GM19372 (cell line): ENCODE measurements at regions not wholly inside any gene's neighbourhood (a gene's known extent, or its start where the extent isn't known, plus 50 kb on each side); places are given as distances from the start of the nearest gene placed in this dataset.
"Not testable (repeated sequence)": the region's sequence is repeated elsewhere in the genome, so short reads cannot be mapped to it uniquely, and the experiment has no call there.

ENCODE experiments used
- ATAC-seq: cut with Tn5 transposase; IDR thresholded peaks from one replicate; pipeline ENCODE4 v1.9.1; 2021; ENCODE audit warnings: mild to moderate bottlenecking, low read depth, moderate library complexity; ENCODE audit not compliant: unreplicated experiment

GRCh38 chr12:105622220-105622619 lies 291.7 kb downstream of the C12orf75 start:
- no peak for ATAC-seq

GRCh38 chr12:105622846-105623736 lies 292.6 kb downstream of the C12orf75 start:
- ATAC-seq, result no peak

GRCh38 chr12:105626653-105627052 lies 296.2 kb downstream of the C12orf75 start:
- no peak for ATAC-seq

- ATAC-seq, result no peak
Measured at GRCh38 chr12:105637470-105637869, 307.0 kb downstream of the C12orf75 start.

- no peak for ATAC-seq
Measured at GRCh38 chr12:105640761-105641160, 310.3 kb downstream of the C12orf75 start.

- ATAC-seq, result no peak
Measured at GRCh38 chr12:105641749-105642148, 311.3 kb downstream of the C12orf75 start.

GRCh38 chr12:105644770-105645169 lies 314.3 kb downstream of the C12orf75 start:
- no peak for ATAC-seq

GRCh38 chr12:105654606-105655005 lies 324.1 kb downstream of the C12orf75 start:
- ATAC-seq, result no peak

- no peak for ATAC-seq
Measured at GRCh38 chr12:105658389-105658788, 327.9 kb downstream of the C12orf75 start.

- no peak for ATAC-seq
Measured at GRCh38 chr12:105659355-105660075, 329.0 kb downstream of the C12orf75 start.

- ATAC-seq, result not testable (repeated sequence)
Measured at GRCh38 chr12:105664765-105665164, 334.3 kb downstream of the C12orf75 start.

- ATAC-seq, result no peak
Measured at GRCh38 chr12:105665366-105665765, 334.9 kb downstream of the C12orf75 start.

- no peak for ATAC-seq
Measured at GRCh38 chr12:105667973-105668743, 337.7 kb downstream of the C12orf75 start.

- ATAC-seq, result no peak
Measured at GRCh38 chr12:105670672-105671071, 340.2 kb downstream of the C12orf75 start.

GRCh38 chr12:105671720-105672119 lies 341.2 kb downstream of the C12orf75 start:
- no peak for ATAC-seq

- ATAC-seq, result no peak
Measured at GRCh38 chr12:105672121-105672975, 341.9 kb downstream of the C12orf75 start.

GRCh38 chr12:105674871-105675699 lies 344.6 kb downstream of the C12orf75 start:
- no peak for ATAC-seq

- ATAC-seq, result no peak
Measured at GRCh38 chr12:105676694-105677093, 346.2 kb downstream of the C12orf75 start.

GRCh38 chr12:105677672-105678071 lies 347.2 kb downstream of the C12orf75 start:
- no peak for ATAC-seq
